ENCODE measurements at regions not wholly inside any gene's neighbourhood (a gene's known extent, or its start where the extent isn't known, plus 50 kb on each side); places are given as distances from the start of the nearest gene placed in this dataset.
"Not testable (repeated sequence)": the region's sequence is repeated elsewhere in the genome, so short reads cannot be mapped to it uniquely, and the experiment has no call there.

DNA sequence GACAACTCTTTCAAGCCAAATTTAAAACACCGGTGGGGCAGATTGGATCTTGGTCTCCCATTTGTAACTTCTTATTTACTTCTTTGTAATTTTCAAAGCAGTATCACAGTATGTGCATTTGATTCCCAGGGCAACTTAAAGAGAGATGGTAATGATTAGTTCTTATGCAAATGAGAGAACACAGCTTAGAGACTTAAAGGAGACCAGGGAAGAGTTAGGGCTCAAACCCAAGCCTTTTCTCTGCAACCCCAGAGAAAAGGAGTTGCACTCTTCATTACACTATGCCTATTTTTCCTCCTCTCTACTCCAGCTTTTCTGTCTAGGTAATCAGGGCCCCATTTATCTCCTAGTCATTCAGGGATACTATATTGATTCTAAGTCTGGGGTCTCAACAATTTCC is 237.8 kb upstream of the NMUR2 start:
- no peaks in the 10 kb centered on the region for H3K27me3 ChIP-seq
- in situ Hi-C loops (cut with MboI; ENCODE audit: low pct_ligation_motif_present in 1 of 4, low pct_unique_long_range_greater_than_20kb in 1 of 4, low sequenced_read_pairs in 3 of 4) (no loop called here), intact Hi-C loops (cut with DNase I; ENCODE audit: low total_unique reads) (no loop called here)
- no peaks in the 10 kb centered on the region for H3K36me3 ChIP-seq
- peaks cover 0 to 14% (median 0%) of the 10 kb centered on the region in 4 donors for H3K4me1 ChIP-seq
- H3K27ac ChIP-seq: no peak overlapping the region
- WGBS, 2 donors (ENCODE audit: low coverage in 1 of 2): 63 to 86% methylated on average over 1 of the region's 1 CpG
- DNase-seq: no peak
- no peaks in the 10 kb centered on the region for H3K9me3 ChIP-seq
- no peak overlapping the region for H3K4me3 ChIP-seq
- TF ChIP-seq POLR2AphosphoS5 (IDR thresholded peaks at IDR 0.05): no peak
- no peak for TF ChIP-seq POLR2A (IDR thresholded peaks at IDR 0.05)
- no peak for TF ChIP-seq EP300 (IDR thresholded peaks at IDR 0.05; ENCODE audit: low read depth)
- TF ChIP-seq, protein P1, sequence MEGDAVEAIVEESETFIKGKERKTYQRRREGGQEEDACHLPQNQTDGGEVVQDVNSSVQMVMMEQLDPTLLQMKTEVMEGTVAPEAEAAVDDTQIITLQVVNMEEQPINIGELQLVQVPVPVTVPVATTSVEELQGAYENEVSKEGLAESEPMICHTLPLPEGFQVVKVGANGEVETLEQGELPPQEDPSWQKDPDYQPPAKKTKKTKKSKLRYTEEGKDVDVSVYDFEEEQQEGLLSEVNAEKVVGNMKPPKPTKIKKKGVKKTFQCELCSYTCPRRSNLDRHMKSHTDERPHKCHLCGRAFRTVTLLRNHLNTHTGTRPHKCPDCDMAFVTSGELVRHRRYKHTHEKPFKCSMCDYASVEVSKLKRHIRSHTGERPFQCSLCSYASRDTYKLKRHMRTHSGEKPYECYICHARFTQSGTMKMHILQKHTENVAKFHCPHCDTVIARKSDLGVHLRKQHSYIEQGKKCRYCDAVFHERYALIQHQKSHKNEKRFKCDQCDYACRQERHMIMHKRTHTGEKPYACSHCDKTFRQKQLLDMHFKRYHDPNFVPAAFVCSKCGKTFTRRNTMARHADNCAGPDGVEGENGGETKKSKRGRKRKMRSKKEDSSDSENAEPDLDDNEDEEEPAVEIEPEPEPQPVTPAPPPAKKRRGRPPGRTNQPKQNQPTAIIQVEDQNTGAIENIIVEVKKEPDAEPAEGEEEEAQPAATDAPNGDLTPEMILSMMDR (IDR thresholded peaks at IDR 0.05): no peak

DNA sequence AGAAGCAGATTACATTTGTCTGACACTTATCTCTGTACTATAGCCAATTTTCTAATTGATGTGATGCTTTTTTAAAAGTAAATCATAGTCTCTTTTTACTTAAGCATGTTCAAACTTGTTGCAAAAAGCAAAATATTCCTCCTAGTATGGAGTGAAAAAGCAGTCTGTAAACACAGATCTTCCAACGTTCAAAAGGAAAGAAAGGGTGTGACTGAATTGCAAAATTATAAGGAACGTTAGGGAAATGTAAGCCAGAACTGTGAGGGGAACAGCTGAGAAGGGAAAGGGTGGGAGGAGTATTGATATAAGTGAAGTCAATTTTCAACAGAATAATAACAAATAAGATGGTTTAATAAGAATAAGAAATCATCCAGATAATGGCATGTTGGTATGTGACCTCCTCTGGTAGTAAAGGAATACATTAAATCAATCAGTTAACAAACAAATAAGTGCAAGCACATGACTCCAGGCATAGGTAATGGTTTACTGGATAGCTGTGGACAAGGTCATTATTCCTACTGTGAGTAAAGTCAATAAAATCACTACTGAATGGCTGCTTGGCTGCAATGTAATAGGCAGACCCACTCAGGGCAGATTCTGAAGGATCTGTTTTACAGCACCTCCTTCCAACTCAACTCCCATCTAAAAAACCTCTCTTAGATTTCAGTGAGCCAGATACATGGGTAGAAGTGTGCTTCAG is 239.1 kb upstream of the NMUR2 start:
- Histone ChIP-seq H3K27ac (no peak overlapping the region), H3K4me1 (peaks cover 0 to 5% (median 0%) of the 10 kb centered on the region in 4 donors), H3K9me3 (no peaks in the 10 kb centered on the region), H3K4me3 (no peak overlapping the region), H3K27me3 (no peaks in the 10 kb centered on the region), H3K36me3 (no peaks in the 10 kb centered on the region)
- in situ Hi-C loops (cut with MboI; ENCODE audit: low pct_ligation_motif_present in 1 of 4, low pct_unique_long_range_greater_than_20kb in 1 of 4, low sequenced_read_pairs in 3 of 4): no loop called here
- TF ChIP-seq EP300 (IDR thresholded peaks at IDR 0.05; ENCODE audit: low read depth) (no peak), POLR2A (IDR thresholded peaks at IDR 0.05) (no peak), POLR2AphosphoS5 (IDR thresholded peaks at IDR 0.05) (no peak)
- TF ChIP-seq, protein P1 (IDR thresholded peaks at IDR 0.05): no peak
- 21 to 35% methylated on average over 2 of the region's 2 CpGs for WGBS, 2 donors (ENCODE audit: low coverage in 1 of 2)
- DNase-seq: no peak
- intact Hi-C loops (cut with DNase I; ENCODE audit: low total_unique reads): no loop called here

DNA sequence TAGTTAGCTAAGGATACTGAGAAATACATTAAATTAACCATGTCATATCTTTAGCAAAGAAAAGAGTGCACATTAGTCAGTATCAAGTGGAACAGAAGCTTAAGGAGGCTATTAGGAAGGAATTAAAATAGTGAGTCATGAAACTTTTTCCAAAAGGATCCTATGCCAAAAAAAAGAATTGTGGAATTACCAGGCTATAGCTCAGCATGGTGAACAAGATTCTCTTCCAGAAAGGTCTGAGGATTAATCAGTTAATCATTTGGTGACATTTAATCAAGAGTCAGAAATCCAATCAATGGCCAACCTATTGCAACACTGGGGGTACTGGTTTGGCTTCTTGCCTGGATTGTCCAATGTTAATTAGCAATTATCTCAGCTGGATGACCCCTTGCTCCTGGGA is 244.5 kb upstream of the NMUR2 start:
- TF ChIP-seq, protein P1 (IDR thresholded peaks at IDR 0.05): no peak
- TF ChIP-seq POLR2A (IDR thresholded peaks at IDR 0.05) (no peak), POLR2AphosphoS5 (IDR thresholded peaks at IDR 0.05) (no peak), EP300 (IDR thresholded peaks at IDR 0.05; ENCODE audit: low read depth) (no peak)
- no peaks in the 10 kb centered on the region for H3K27me3 ChIP-seq
- no peak overlapping the region for H3K27ac ChIP-seq
- no peak for DNase-seq
- no peaks in the 10 kb centered on the region for H3K36me3 ChIP-seq
- H3K4me1 ChIP-seq: no peaks in the 10 kb centered on the region
- no peaks in the 10 kb centered on the region for H3K9me3 ChIP-seq
- in situ Hi-C loops (cut with MboI; ENCODE audit: low pct_ligation_motif_present in 1 of 4, low pct_unique_long_range_greater_than_20kb in 1 of 4, low sequenced_read_pairs in 3 of 4): no loop called here
- intact Hi-C loops (cut with DNase I; ENCODE audit: low total_unique reads): no loop called here
- no peak overlapping the region for H3K4me3 ChIP-seq

DNA sequence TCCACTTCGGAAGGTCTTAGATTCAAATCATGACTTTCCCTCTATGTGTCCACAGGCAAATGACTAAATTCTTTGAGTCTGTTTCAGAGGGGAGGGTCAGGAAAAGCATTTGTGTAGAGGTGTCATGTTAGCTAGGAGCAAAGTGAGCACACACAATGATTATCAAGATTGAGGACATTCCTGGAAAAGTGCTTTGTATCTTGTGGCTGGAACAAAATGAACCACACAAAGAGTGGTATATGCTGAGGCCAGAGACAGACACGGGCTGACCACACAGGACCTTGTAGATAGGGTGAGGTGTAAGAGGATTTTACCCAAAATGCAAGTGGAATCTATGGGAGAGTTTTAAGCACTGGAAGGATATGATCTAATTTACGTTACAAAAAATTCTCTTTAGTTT is 245.3 kb upstream of the NMUR2 start:
- intact Hi-C loops (cut with DNase I; ENCODE audit: low total_unique reads): no loop called here

DNA sequence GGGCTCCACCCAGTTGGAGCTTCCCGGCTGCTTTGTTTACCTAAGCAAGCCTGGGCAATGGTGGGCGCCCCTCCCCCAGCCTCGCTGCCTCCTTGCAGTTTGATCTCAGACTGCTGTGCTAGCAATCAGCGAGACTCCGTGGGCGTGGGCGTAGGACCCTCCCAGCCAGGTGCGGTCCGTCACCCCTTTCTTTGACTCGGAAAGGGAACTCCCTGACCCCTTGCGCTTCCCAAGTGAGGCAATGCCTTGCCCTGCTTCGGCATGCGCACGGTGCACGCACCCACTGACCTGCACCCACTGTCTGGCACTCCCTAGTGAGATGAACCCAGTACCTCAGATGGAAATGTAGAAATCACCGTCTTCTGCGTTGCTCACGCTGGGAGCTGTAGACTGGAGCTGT is 254.4 kb upstream of the NMUR2 start:
- H3K27me3 ChIP-seq; in situ Hi-C loops (cut with MboI; ENCODE audit: low pct_ligation_motif_present in 1 of 4, low pct_unique_long_range_greater_than_20kb in 1 of 4, low sequenced_read_pairs in 3 of 4); H3K36me3 ChIP-seq; H3K4me1 ChIP-seq; H3K4me3 ChIP-seq; H3K9me3 ChIP-seq; H3K27ac ChIP-seq; intact Hi-C loops (cut with DNase I; ENCODE audit: low total_unique reads): not testable (repeated sequence)
- DNase-seq: peak; percentile 7
- 69 to 80% methylated on average over 1 to 18 of the region's 18 CpGs for WGBS, 2 donors (ENCODE audit: low coverage in 1 of 2)

More for the DNA sequence above, 245.3 kb upstream of the NMUR2 start:
- Histone ChIP-seq H3K9me3 (no peaks in the 10 kb centered on the region), H3K4me1 (no peaks in the 10 kb centered on the region), H3K36me3 (no peaks in the 10 kb centered on the region), H3K4me3 (no peak overlapping the region), H3K27me3 (no peaks in the 10 kb centered on the region), H3K27ac (no peak overlapping the region)
- in situ Hi-C loops (cut with MboI; ENCODE audit: low pct_ligation_motif_present in 1 of 4, low pct_unique_long_range_greater_than_20kb in 1 of 4, low sequenced_read_pairs in 3 of 4): no loop called here
- WGBS, 2 donors (ENCODE audit: low coverage in 1 of 2): 57 to 74% methylated on average over 3 of the region's 3 CpGs
- TF ChIP-seq, protein P1 (IDR thresholded peaks at IDR 0.05): no peak
- no peak for DNase-seq
